ENCODE measurements at regions not wholly inside any gene's neighbourhood (a gene's known extent, or its start where the extent isn't known, plus 50 kb on each side); places are given as distances from the start of the nearest gene placed in this dataset.

- H3K4me3 ChIP-seq (ENCODE audit: low read length): no peak overlapping the region
- no peaks in the 10 kb centered on the region for H3K27me3 ChIP-seq (ENCODE audit: control insufficient read depth, low read length)
- H4K20me1 ChIP-seq (ENCODE audit: control insufficient read depth, insufficient read depth, low read depth, low read length): no peaks in the 10 kb centered on the region
- no peak overlapping the region for H3K27ac ChIP-seq (ENCODE audit: low read depth, low read length)
- H3K36me3 ChIP-seq (ENCODE audit: control insufficient read depth, low read length): no peaks in the 10 kb centered on the region
- H3K79me2 ChIP-seq (ENCODE audit: control insufficient read depth, low read length): no peaks in the 10 kb centered on the region
- H3K4me1 ChIP-seq (ENCODE audit: control insufficient read depth, low read length): no peaks in the 10 kb centered on the region
- no peak overlapping the region for H3K4me2 ChIP-seq (ENCODE audit: low read length)
- no peaks in the 10 kb centered on the region for H3K9me3 ChIP-seq (ENCODE audit: control insufficient read depth, insufficient read depth, low read length)
- H3K9me2 ChIP-seq (replicated peaks; ENCODE audit: control insufficient read depth, low read length): no peaks in the 10 kb centered on the region
- no peak for TF ChIP-seq EZH2phosphoT487 (IDR thresholded peaks at IDR 0.05; ENCODE audit: borderline replicate concordance, low read length)
- no peak for TF ChIP-seq CTCF (IDR thresholded peaks at IDR 0.05; ENCODE audit: low read depth, low read length, poor library complexity, severe bottlenecking)
- no peaks in the 10 kb centered on the region for H3F3A ChIP-seq (ENCODE audit: control insufficient read depth, insufficient read depth)
Measured at GRCh38 chr3:124115279-124115678, 123.4 kb upstream of the ROPN1 start.

GRCh38 chr3:124115956-124116355, 124.0 kb upstream of the ROPN1 start:
- no peaks in the 10 kb centered on the region for H3K9me2 ChIP-seq (replicated peaks; ENCODE audit: control insufficient read depth, low read length)
- TF ChIP-seq EZH2phosphoT487 (IDR thresholded peaks at IDR 0.05; ENCODE audit: borderline replicate concordance, low read length) (no peak), CTCF (IDR thresholded peaks at IDR 0.05; ENCODE audit: low read depth, low read length, poor library complexity, severe bottlenecking) (no peak)
- no peaks in the 10 kb centered on the region for H3K9me3 ChIP-seq (ENCODE audit: control insufficient read depth, insufficient read depth, low read length)
- H3K27ac ChIP-seq (ENCODE audit: low read depth, low read length): no peak overlapping the region
- no peaks in the 10 kb centered on the region for H3K79me2 ChIP-seq (ENCODE audit: control insufficient read depth, low read length)
- no peaks in the 10 kb centered on the region for H3F3A ChIP-seq (ENCODE audit: control insufficient read depth, insufficient read depth)
- H3K27me3 ChIP-seq (ENCODE audit: control insufficient read depth, low read length): no peaks in the 10 kb centered on the region
- no peak overlapping the region for H3K4me2 ChIP-seq (ENCODE audit: low read length)
- no peaks in the 10 kb centered on the region for H3K4me1 ChIP-seq (ENCODE audit: control insufficient read depth, low read length)
- H3K4me3 ChIP-seq (ENCODE audit: low read length): no peak overlapping the region
- no peaks in the 10 kb centered on the region for H3K36me3 ChIP-seq (ENCODE audit: control insufficient read depth, low read length)
- no peaks in the 10 kb centered on the region for H4K20me1 ChIP-seq (ENCODE audit: control insufficient read depth, insufficient read depth, low read depth, low read length)

- H3K4me2 ChIP-seq (ENCODE audit: low read length): no peak overlapping the region
- H3K79me2 ChIP-seq (ENCODE audit: control insufficient read depth, low read length): no peaks in the 10 kb centered on the region
- no peaks in the 10 kb centered on the region for H3K4me1 ChIP-seq (ENCODE audit: control insufficient read depth, low read length)
- no peaks in the 10 kb centered on the region for H3F3A ChIP-seq (ENCODE audit: control insufficient read depth, insufficient read depth)
- H3K36me3 ChIP-seq (ENCODE audit: control insufficient read depth, low read length): no peaks in the 10 kb centered on the region
- TF ChIP-seq CTCF (IDR thresholded peaks at IDR 0.05; ENCODE audit: low read depth, low read length, poor library complexity, severe bottlenecking): no peak
- no peak for TF ChIP-seq EZH2phosphoT487 (IDR thresholded peaks at IDR 0.05; ENCODE audit: borderline replicate concordance, low read length)
- no peak overlapping the region for H3K4me3 ChIP-seq (ENCODE audit: low read length)
- no peaks in the 10 kb centered on the region for H3K9me2 ChIP-seq (replicated peaks; ENCODE audit: control insufficient read depth, low read length)
- no peaks in the 10 kb centered on the region for H3K9me3 ChIP-seq (ENCODE audit: control insufficient read depth, insufficient read depth, low read length)
- no peak overlapping the region for H3K27ac ChIP-seq (ENCODE audit: low read depth, low read length)
- H3K27me3 ChIP-seq (ENCODE audit: control insufficient read depth, low read length): no peaks in the 10 kb centered on the region
- no peaks in the 10 kb centered on the region for H4K20me1 ChIP-seq (ENCODE audit: control insufficient read depth, insufficient read depth, low read depth, low read length)
Measured at GRCh38 chr3:124116906-124117305, 125.0 kb upstream of the ROPN1 start.

GRCh38 chr3:124117486-124117885, 125.6 kb upstream of the ROPN1 start:
- no peak overlapping the region for H3K4me2 ChIP-seq (ENCODE audit: low read length)
- TF ChIP-seq CTCF (IDR thresholded peaks at IDR 0.05; ENCODE audit: low read depth, low read length, poor library complexity, severe bottlenecking) (no peak), EZH2phosphoT487 (IDR thresholded peaks at IDR 0.05; ENCODE audit: borderline replicate concordance, low read length) (no peak)
- no peaks in the 10 kb centered on the region for H3K36me3 ChIP-seq (ENCODE audit: control insufficient read depth, low read length)

More at GRCh38 chr3:124117486-124117885, 125.6 kb upstream of the ROPN1 start:
- Histone ChIP-seq H3K9me3 (ENCODE audit: control insufficient read depth, insufficient read depth, low read length) (no peaks in the 10 kb centered on the region), H3K27ac (ENCODE audit: low read depth, low read length) (no peak overlapping the region), H3K79me2 (ENCODE audit: control insufficient read depth, low read length) (no peaks in the 10 kb centered on the region), H3K27me3 (ENCODE audit: control insufficient read depth, low read length) (no peaks in the 10 kb centered on the region), H3K9me2 (replicated peaks; ENCODE audit: control insufficient read depth, low read length) (no peaks in the 10 kb centered on the region), H3F3A (ENCODE audit: control insufficient read depth, insufficient read depth) (no peaks in the 10 kb centered on the region), H3K4me1 (ENCODE audit: control insufficient read depth, low read length) (no peaks in the 10 kb centered on the region), H3K4me3 (ENCODE audit: low read length) (no peak overlapping the region), H4K20me1 (ENCODE audit: control insufficient read depth, insufficient read depth, low read depth, low read length) (no peaks in the 10 kb centered on the region)

Measured in DOHH2 (cell line).